HUES6 (cell line): ENCODE measurements at regions not wholly inside any gene's neighbourhood (a gene's known extent, or its start where the extent isn't known, plus 50 kb on each side); places are given as distances from the start of the nearest gene placed in this dataset.
A peak's percentile ranks its signal among the peaks of the same experiment; 100 is the strongest.

Experiments
- H3K27ac ChIP-seq: 2 replicates; pipeline ENCODE4 v1.7.0; 2013; ENCODE audit warnings: low read depth, mild to moderate bottlenecking, low read length, inconsistent platforms
- H3K27me3 ChIP-seq: 2 replicates; pipeline ENCODE4 v1.6.1; 2013; ENCODE audit warnings: low read length; ENCODE audit not compliant: control insufficient read depth, insufficient read depth
- H3K36me3 ChIP-seq: 2 replicates; pipeline ENCODE4 v1.6.1; 2013; ENCODE audit warnings: low read length; ENCODE audit not compliant: control insufficient read depth, insufficient read depth
- H3K4me1 ChIP-seq: 2 replicates; pipeline ENCODE4 v1.6.1; 2013; ENCODE audit warnings: low read length; ENCODE audit not compliant: control insufficient read depth, insufficient read depth
- H3K4me3 ChIP-seq: 2 replicates; pipeline ENCODE4 v1.5.1; 2013; ENCODE audit warnings: low read depth, low read length
- H3K9ac ChIP-seq: one replicate; pipeline ENCODE4 v1.6.1; 2013; ENCODE audit warnings: mild to moderate bottlenecking, low read length
- H3K9me3 ChIP-seq: 2 replicates; pipeline ENCODE4 v1.6.1; 2013; ENCODE audit warnings: low read depth, low read length; ENCODE audit not compliant: control insufficient read depth, insufficient read depth

- Histone ChIP-seq H3K9ac (no peak overlapping the region), H3K36me3 (no peaks in the 10 kb centered on the region), H3K4me1 (no peaks in the 10 kb centered on the region; the same call in 1 of the 2 replicates), H3K27ac (no peak overlapping the region), H3K27me3 (no peaks in the 10 kb centered on the region), H3K9me3 (peaks cover 2% of the 10 kb centered on the region; the same call in 1 of the 2 replicates), H3K4me3 (no peak overlapping the region)
Observed at GRCh38 chr1:29916656-29917369, 680.5 kb downstream of the PTPRU start.

GRCh38 chr1:29914936-29915335, 678.6 kb downstream of the PTPRU start:
- Histone ChIP-seq H3K9ac (no peak overlapping the region), H3K4me3 (no peak overlapping the region), H3K4me1 (peaks cover under 1% of the 10 kb centered on the region; the same call in 1 of the 2 replicates), H3K36me3 (no peaks in the 10 kb centered on the region), H3K27ac (no peak overlapping the region), H3K9me3 (peaks cover 3% of the 10 kb centered on the region; the same call in 1 of the 2 replicates), H3K27me3 (no peaks in the 10 kb centered on the region)

- peaks cover 3% of the 10 kb centered on the region; the same call in 1 of the 2 replicates for H3K4me1 ChIP-seq
- no peaks in the 10 kb centered on the region for H3K36me3 ChIP-seq
- no peak overlapping the region for H3K9ac ChIP-seq
- H3K27ac ChIP-seq: no peak overlapping the region
- no peaks in the 10 kb centered on the region for H3K27me3 ChIP-seq
- no peak overlapping the region for H3K4me3 ChIP-seq
- peaks cover 3% of the 10 kb centered on the region; the same call in 1 of the 2 replicates for H3K9me3 ChIP-seq
Observed at GRCh38 chr1:29912425-29912824, 676.1 kb downstream of the PTPRU start.

- peaks cover 3% of the 10 kb centered on the region; the same call in 1 of the 2 replicates for H3K9me3 ChIP-seq
- no peaks in the 10 kb centered on the region for H3K36me3 ChIP-seq
- peaks cover 3% of the 10 kb centered on the region; the same call in 1 of the 2 replicates for H3K4me1 ChIP-seq
- no peak overlapping the region for H3K9ac ChIP-seq
- no peaks in the 10 kb centered on the region for H3K27me3 ChIP-seq
- no peak overlapping the region for H3K27ac ChIP-seq
- no peak overlapping the region for H3K4me3 ChIP-seq
Observed at GRCh38 chr1:29909962-29910361, 673.6 kb downstream of the PTPRU start.

DNA sequence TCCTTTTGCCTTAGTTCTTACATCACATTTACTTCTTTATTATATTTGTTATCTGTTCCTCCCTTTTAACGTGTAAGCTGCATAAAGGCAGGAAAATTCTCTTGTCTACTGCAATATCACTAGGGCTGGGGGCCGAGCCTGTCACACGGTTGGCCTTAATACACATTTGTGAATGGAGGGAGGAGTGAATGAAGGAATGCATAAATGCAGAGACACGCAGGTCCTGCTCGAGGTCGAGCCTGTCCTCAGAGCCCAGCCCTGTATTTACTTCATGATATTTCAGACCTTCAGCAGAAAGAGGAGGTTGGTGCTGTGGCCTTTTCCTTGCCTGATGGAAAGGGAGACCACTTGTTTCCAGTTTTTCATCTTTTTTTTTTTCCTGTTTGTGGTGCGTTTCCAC, 671.3 kb downstream of the PTPRU start:
- Histone ChIP-seq H3K27ac (no peak overlapping the region), H3K4me1 (peaks cover 3% of the 10 kb centered on the region; the same call in 1 of the 2 replicates), H3K9ac (no peak overlapping the region), H3K4me3 (no peak overlapping the region), H3K36me3 (no peaks in the 10 kb centered on the region), H3K27me3 (no peaks in the 10 kb centered on the region), H3K9me3 (peaks cover 3% of the 10 kb centered on the region; the same call in 1 of the 2 replicates)

DNA sequence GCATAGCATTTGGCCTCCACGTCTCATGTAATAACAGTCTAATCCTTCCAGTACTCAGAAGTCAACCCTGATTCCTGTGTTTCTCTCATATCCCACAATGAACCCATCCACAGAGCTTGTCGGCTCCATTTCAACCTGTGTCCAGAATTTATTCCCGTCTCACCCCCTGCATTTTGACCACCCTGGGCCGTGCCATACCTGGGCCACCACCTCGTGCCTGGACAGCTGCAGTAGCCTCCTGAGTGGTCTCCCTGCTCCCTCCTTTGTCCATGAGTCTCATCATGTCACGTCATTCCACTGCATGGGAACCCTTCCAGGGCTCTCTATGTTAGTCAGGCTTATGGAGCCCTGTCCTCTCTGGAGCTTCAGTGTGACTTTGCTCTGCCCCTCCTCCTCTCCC, 670.6 kb downstream of the PTPRU start:
- H3K9ac ChIP-seq: no peak overlapping the region
- peaks cover 6% of the 10 kb centered on the region for H3K4me1 ChIP-seq
- no peak overlapping the region for H3K27ac ChIP-seq
- H3K36me3 ChIP-seq: no peaks in the 10 kb centered on the region
- no peaks in the 10 kb centered on the region for H3K27me3 ChIP-seq
- H3K4me3 ChIP-seq: no peak overlapping the region
- H3K9me3 ChIP-seq: 0 out of 2 replicates have a peak, but pooled peaks cover 2% of the 10 kb centered on the region

GRCh38 chr1:29903548-29904166, 667.3 kb downstream of the PTPRU start:
- no peaks in the 10 kb centered on the region for H3K9me3 ChIP-seq
- no peak overlapping the region for H3K27ac ChIP-seq
- no peaks in the 10 kb centered on the region for H3K27me3 ChIP-seq
- no peaks in the 10 kb centered on the region for H3K36me3 ChIP-seq
- H3K9ac ChIP-seq: no peak overlapping the region
- H3K4me3 ChIP-seq: no peak overlapping the region
- peaks cover 9% of the 10 kb centered on the region for H3K4me1 ChIP-seq

DNA sequence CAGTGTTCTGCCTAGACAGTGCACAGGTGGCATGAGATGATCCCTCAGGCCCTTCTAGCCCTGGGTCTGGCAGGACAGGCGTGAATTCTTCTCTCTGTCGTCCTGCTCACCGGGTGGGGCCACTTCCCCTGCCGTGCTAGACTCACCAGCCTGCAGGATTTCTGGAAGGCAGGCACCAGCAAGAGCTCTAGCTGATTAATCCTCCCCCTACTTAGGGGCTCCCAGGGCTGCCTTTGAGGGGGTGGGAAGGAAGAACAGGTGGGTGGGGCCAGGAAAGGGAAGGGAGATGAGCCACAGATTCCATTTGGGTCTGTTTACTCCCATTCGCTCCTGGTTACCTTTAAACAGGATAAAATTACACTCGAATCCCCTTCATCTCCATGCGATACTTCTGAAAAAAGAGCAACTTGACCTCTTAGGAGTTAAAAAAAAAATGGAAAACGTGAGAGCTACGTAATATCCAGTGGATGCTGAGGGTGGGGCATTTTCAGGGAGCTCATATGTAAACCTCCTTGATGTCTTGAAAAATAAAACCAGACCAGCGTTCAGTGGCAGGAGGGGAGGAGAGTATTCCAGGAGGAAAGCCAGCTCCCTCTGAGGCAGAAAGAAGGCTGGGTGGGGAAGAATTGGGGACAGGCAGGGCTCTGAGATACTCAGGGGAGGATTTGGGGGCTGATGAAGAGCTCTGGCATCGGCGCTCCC, 665.5 kb downstream of the PTPRU start:
- Histone ChIP-seq H3K9me3 (no peaks in the 10 kb centered on the region), H3K9ac (no peak overlapping the region), H3K36me3 (no peaks in the 10 kb centered on the region), H3K4me1 (peaks cover 12% of the 10 kb centered on the region), H3K27ac (no peak overlapping the region), H3K4me3 (peak overlapping the region; percentile 18; the same call in 1 of the 2 replicates), H3K27me3 (no peaks in the 10 kb centered on the region)

- no peaks in the 10 kb centered on the region for H3K36me3 ChIP-seq
- H3K4me1 ChIP-seq: peaks cover 13% of the 10 kb centered on the region
- H3K4me3 ChIP-seq: no peak overlapping the region
- H3K9ac ChIP-seq: no peak overlapping the region
- no peak overlapping the region for H3K27ac ChIP-seq
- no peaks in the 10 kb centered on the region for H3K9me3 ChIP-seq
- no peaks in the 10 kb centered on the region for H3K27me3 ChIP-seq
Observed at GRCh38 chr1:29900712-29901111, 664.4 kb downstream of the PTPRU start.

DNA sequence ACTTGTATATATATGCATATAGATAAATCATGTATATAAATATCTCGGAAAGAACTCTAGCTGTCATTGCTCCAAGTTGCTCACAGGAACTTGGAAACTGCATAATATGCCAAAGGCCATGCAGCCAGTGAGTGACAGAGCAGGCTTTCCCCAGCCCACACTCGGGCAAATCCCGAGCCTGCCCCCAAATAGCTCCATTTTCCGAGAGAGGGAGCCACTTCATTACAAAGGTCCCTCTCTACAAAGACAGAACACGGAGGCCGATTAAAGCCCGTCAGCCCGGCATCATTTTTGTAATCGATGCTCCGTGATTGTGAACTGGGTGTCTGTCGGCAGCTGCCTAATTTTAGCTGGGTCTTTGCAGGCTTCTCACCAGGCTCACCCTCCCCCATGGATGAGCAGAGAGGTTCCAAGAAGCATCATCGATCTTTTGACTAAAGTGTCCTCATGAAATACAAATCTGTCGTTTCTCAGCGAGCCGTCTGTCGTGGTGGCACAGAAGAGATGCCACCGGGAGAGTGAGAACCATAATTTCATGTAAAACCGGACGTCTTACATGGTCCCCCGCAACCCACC, 663.9 kb downstream of the PTPRU start:
- H3K9ac ChIP-seq: no peak overlapping the region
- peaks cover 14% of the 10 kb centered on the region for H3K4me1 ChIP-seq
- H3K27me3 ChIP-seq: no peaks in the 10 kb centered on the region
- H3K36me3 ChIP-seq: no peaks in the 10 kb centered on the region
- no peaks in the 10 kb centered on the region for H3K9me3 ChIP-seq
- no peak overlapping the region for H3K27ac ChIP-seq
- H3K4me3 ChIP-seq: no peak overlapping the region
